KBM-7 (cell line): ENCODE measurements at regions not wholly inside any gene's neighbourhood (a gene's known extent, or its start where the extent isn't known, plus 50 kb on each side); places are given as distances from the start of the nearest gene placed in this dataset.

Experiments
- DNase-seq: peaks from one replicate; pipeline ENCODE4 v3.0.0-alpha.2; 2015
- in situ Hi-C: fragments of 300-500 bp; cut with MboI; formaldehyde crosslinking; loops from 2 replicates; pipeline ENCODE4 v1.14.3; 2020; ENCODE audit warnings: low sequenced_read_pairs, low pct_unique_long_range_greater_than_20kb, mixed read lengths

DNA sequence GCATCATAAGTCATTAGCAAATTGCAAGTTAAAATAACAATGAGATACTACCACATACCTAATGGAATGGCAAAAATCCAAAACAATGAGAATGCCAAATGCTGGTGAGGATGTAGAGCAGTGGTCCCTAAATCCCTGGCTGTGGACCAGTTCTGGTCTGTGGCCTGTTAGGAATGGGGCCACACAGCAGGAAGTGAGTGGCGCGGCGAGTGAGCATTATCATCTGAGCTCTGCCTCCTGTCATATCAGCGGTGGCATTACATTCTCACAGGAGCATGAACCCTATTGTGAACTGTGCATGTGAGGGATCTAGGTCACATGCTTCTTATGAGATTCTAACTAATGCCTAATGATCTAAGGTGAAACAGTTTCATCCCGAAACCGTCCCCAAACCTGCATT is 1694.4 kb downstream of the EFNB2 start:
- in situ Hi-C loops = no loop called here
- no peak for DNase-seq

DNA sequence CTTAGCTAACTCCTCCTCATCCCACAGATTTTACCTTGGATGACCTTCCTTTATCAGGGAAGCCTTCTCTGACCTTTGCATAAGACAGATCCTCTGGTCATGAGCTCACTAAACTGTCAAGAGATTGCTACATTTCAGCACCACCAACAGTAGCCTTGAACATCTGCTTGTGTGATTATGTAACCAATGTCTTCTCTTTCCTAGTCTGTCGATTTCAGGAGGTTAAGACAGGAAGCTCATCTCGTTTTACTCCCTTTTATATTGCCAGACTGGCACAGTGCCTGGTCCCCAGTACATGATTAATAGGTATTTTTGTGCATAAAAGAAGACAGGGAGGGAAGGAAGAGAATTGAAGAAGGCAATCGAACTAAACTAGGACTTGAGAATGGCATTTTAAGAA is 1697.7 kb downstream of the EFNB2 start:
- peak; percentile 3 for DNase-seq
- in situ Hi-C loops = no loop called here

DNA sequence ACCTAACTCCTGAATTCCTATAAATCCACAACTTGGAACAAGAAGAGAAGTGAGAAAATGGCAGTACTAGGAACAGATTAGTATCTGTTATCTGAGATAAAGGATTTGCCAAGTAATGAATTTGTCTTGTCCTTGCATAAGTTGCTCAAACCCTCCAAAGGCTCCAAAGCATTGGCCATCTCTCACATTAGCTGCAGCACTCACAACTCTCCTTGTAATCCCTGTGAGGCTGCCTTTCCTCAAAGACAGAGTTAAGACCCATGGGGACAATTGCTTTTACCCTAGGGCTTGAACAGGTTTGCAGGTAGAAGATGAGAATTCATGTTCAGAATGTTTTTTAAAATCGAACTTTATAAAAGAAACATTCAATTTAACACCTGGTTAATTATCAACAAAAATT is 1702.2 kb downstream of the EFNB2 start:
- in situ Hi-C loops = no loop called here
- DNase-seq = no peak

DNA sequence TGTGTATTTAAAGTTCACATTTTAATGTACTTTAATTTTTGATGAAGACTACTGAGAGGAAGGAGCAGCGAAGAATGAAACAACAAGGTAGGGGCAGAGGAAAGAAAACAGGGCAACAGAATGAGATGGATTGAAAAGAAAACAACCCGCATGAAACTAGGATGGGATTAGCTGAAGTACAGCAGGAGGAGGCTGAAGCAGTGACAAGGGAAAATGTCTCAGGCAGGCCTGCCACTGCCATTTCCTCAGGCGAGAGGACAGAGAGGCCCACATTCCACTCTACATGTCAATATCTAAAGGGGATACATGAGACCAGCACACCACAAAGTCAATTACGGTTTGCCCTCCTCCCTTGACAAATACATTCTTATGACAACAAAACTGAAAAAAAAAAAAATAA is 1703.2 kb downstream of the EFNB2 start:
- no peak for DNase-seq

DNA sequence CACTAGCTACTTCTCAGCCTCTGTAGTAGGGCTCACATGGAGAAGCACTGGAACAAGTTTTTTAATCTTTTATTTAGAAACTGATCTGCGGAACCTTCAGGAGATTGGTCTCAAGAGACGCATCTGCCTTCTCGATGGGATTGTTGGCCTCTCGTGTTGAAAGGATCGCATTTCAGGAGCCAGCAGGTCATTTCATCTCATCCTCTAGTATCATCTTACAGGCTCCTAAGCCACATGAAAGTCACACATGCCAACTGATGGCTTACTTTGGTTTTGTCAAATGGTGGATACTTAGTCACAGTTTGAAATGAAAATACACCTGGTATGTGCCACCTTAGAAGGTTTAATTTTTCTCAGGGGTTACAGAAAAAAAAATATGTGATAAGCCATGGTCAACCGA is 1703.6 kb downstream of the EFNB2 start:
- no peak for DNase-seq
- in situ Hi-C loops = no loop called here

More for the DNA sequence above, 1703.2 kb downstream of the EFNB2 start:
- in situ Hi-C loops = no loop called here

DNA sequence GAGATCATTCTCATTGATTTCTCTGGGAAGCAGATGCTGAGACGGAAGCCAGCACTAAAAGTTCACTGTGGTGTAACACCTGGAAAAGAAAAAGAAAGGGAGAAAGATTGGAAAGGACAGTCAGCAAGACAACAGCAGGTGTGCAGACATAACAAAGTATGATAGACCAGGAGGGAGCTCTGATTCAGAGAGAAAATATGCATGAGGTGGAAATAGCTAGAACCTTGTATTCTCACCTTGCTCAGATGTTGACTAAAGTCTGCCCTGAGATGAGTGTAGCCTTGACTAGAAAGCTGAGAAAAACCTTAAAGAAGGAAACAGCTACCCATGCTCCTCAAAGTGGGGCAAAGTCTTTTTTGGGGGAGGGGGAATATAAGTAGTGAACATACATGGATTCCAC is 1711.8 kb downstream of the EFNB2 start:
- in situ Hi-C loops = no loop called here

DNA sequence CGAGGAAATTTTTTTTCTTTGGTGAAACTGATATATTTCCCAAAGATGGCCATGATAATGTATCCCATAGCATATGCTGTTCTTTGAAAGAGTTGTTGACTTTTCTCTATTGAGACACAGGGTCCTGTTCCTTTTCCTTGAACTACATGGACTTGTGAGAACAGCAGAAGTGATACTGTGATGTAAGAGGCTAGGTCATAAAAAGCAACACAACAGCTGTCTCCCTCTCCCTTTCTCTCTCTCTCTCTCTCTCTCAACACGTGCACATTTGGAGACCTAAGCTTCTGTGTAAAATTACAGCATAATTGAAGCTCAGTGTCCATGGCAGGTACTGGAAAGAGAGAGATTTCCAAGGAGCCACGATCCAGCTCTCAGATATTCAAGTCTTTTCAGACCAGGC is 1712.4 kb downstream of the EFNB2 start:
- DNase-seq = no peak

More for the DNA sequence above, 1711.8 kb downstream of the EFNB2 start:
- no peak for DNase-seq

DNA sequence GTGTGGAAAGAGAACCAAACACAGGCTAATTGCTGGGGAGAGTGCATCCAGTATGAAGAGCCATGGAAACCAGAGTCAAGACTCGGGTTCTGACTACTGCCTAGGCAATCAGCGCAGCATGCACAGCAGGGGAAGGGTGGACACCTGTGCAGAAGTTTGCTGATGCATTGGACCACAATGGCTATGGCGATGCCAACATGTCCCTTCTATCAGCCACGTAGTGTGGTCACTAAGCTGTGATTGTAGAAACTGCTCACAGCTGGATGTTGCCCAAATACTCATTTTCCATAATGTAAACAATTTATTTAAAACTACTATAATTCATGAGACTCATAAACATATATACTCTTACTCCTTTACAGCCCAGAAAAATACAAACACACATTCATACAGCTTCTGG is 1718.2 kb downstream of the EFNB2 start:
- in situ Hi-C loops = no loop called here
- DNase-seq = no peak

More for the DNA sequence above, 1712.4 kb downstream of the EFNB2 start:
- in situ Hi-C loops = no loop called here

DNA sequence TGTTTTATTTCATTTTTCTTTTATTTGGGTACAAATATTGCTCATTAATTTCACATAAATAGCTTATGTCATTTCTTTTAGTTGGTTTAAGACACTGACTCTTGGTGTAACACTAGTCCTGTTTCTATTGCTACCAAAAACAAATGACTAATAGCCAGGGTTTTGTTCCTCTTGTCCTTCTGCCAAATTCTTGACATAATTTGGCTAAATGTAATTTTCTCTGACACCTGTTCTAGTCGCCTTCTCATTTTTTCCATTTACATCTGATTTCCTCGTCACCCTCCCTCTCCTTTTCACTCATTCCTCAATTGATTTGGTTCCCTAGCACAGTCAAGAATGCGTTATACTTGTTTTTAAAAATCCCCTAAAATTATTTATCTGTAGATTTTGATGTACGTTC is 1718.7 kb downstream of the EFNB2 start:
- no peak for DNase-seq

DNA sequence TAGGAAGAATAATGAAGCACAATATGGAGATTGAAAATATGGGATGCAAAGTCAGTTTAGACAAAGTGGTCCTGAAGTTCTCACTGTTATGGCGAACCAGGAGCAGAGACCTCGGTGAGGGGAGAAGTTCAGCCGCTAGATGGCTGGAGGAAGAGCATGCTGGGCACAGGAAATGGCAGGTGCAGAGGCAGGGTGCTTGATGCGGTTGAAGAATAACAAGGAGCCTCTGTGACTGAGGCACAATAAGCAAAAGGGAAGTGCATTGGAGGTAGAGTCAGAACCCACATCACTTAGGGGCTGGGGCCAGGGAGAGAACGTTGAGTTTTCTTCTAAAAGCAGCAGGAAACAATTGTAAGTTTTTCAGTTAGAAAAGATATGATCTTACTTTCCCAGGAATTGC is 1725.2 kb downstream of the EFNB2 start:
- in situ Hi-C loops = no loop called here
- DNase-seq = peak; percentile 6

More for the DNA sequence above, 1718.7 kb downstream of the EFNB2 start:
- in situ Hi-C loops = no loop called here

DNA sequence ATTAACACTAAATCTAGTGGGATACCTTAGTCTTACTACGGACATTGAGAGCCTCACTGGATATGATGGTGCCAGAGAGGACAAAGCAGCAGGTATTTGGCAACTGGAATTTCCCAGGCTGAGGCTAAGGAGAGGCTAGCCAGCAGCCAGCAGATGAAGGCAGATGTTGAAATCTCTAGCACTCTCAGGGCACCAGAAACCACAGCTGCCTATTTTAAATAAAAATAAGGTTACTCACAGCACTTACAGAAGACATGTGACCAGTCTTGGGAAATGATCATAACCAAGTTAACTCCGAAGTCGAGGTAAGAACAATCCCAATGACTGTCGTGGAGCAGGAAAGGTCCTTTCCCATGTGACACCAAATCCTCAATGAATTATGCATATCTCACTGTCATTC is 1726.0 kb downstream of the EFNB2 start:
- DNase-seq = no peak
- in situ Hi-C loops = no loop called here

DNA sequence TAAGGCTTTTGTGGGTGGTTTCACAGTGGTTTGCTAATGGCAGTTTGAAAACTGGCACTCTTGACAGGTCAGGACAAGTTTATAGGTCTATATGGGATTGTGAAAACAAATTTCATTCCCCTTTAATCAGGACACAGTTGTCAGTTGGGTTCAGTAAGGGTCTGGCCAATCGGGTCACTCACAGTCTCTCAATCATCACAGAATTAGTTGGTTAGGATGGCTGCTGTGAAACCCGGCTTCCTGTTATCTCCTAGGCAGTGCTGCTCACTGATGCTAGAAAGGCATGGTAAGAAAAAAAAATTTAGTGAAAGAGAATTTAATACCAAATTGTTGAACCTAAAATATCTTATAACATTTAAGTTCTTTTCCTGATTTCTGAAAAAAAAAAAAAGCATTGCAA is 1730.1 kb downstream of the EFNB2 start:
- in situ Hi-C loops = no loop called here
- no peak for DNase-seq

DNA sequence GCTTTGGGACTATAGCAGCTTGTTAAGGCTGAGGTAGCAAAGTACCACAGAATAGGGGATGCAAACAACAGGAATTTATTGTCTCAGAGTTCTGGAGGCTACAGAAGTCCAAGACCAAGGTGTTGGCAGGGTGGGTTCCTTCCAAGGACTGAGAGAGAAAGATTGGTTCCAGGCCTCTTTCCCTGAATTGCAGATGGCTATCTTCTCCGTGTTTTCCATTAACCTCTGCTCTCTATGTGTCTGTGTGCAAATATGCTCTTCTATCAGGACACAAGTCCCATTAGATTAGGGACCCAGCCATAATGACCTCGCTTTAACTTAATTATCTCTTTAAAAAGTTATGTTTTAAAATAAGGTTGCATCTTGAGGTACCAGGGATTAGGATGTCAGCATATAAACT is 1732.9 kb upstream of the SLC10A2 start:
- in situ Hi-C loops = no loop called here
- no peak for DNase-seq

DNA sequence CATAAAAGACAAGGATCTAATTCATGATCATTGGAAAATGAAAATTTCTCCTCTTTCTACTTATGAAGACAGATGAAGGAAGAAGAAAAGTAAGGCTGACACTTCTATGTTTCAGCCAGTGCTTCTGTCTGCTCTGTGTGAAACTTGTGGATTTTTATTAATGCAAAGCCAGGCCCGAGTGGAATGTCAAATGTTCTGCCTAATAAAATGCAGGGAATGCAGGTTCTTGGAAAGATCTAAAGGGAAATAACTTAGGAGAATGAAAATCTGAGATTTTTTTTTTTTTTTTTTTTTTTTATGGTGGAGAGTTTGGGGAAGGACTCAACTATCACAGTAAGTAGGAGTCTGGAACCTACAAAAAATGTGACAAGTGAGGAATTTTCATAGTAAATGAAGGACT is 1732.3 kb upstream of the SLC10A2 start:
- in situ Hi-C loops = no loop called here
- DNase-seq = no peak

DNA sequence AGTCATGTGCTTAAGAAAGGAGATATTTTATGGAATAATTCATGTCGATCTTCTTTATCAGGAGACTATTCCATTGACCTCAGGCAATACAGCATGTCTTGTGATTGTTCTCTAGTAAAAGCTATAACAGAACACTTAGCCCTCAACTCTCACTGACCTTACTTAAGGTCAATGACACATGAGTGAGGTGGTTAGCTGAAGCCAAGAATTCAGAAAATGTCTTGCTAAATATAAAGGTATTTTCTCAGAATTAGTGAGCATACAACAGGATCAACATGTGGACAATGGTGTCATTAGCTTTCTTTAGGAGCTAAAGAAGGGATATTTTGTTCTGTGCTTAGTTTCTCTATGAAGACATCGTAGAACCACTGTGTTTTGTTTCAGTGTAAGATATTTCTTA is 1730.4 kb upstream of the SLC10A2 start:
- in situ Hi-C loops = no loop called here
- no peak for DNase-seq

DNA sequence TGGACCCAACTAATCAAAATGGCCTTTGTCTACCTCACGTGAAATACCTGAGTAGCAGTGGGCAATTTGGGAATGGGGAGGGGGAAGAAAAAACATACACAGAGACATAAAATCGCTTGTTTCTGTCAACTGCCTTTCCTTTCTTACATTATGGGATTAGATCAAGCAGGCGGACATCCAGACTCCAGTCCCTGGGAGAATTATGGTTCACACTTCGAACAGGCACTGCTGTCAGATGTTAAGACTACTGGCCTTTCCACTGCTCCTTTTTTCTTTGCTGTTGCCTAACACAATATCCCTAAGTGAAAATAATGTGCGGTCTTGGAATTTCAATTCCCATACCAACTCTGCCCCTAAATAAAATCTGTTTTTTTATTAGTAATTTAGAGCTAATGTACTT is 1719.7 kb upstream of the SLC10A2 start:
- in situ Hi-C loops = no loop called here
- DNase-seq = no peak

DNA sequence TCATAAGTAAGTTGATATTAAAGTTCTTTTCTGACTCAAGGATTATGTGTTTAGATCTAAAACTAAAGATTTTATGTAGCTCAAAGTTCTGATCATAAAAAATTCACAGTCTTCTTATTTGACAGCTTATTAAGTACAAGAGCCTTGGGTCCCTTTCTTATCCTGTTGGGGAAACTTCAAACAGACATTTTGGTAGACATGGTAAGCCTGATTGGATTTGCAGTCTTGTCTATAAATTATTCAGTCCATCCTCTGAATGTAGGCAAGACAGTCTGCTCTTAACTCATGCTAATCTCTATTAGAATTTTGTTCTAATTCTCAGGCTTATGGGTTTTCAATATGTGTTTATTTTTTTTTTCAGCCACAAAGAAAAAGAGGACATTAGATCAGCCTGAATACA is 1718.7 kb upstream of the SLC10A2 start:
- DNase-seq = no peak
- in situ Hi-C loops = no loop called here

DNA sequence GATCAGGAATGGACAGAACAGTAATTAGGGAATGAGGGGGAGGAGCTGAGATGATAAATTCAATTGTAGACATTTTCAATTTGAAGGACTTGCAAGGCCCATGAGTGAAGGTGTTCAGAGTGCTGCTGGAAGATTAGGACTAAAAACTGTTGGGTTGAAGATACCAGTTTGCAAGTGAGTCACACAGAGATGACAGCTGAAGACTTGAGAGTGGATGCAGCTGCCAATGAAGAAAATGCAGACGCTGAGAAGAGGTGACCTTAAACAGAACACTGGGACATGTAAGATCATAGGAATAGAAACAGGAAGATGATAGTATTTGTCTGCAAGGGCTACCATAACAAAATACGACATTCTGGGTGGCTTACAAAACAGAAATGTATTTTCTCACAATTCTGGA is 1716.5 kb upstream of the SLC10A2 start:
- no peak for DNase-seq
- in situ Hi-C loops = no loop called here

DNA sequence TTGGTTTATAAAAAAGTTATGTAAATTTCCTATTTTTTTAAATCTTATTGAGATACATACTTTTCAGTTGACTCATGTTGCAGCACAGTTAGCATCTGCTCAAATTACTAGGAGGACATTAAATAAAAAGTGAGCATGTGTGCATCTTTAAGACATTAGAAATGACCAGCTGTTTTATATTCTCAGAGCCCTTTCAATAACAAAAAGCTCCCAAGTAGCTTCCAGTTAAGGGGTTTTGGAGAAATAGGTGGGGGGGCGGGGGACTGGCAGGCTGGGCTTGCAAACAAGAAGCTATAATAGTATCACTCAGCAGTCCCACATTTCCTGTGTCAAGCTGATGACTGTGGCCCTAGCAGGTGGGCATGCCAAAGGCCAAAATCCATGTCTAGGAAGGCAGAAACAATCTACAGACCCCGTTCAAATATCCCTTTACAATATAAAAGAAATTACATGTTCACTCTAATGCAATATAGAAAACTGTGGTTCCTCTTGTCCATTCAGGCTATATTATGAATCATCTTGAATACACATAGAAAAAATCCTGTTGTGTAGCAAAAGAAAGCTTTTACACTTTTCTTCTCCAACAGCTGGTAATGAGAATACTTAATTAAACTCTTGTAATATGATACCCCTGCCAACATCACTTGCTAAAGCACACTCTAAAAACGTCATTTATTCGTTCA is 1713.2 kb upstream of the SLC10A2 start:
- in situ Hi-C loops = no loop called here
- DNase-seq = no peak

DNA sequence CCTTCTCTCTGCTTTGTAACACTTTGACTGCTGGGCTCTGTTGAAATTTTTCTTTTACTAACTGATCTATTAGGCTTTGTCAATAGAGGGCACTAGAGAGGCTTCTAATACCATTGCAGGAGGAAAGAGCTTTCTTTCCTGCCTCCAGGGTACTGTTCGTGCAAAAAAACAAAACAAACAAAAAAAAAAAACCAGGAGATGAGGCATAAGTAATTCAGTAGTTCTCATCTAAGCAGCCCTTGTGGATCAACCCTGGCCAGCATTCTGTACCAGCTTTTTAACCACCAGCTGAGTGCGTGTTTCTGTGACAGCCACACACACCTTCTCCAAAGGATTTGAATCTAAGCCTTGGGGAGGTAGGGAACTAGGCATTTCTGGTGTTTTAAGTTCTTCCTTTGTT is 1707.6 kb upstream of the SLC10A2 start:
- in situ Hi-C loops = no loop called here
- DNase-seq = peak; percentile 55

DNA sequence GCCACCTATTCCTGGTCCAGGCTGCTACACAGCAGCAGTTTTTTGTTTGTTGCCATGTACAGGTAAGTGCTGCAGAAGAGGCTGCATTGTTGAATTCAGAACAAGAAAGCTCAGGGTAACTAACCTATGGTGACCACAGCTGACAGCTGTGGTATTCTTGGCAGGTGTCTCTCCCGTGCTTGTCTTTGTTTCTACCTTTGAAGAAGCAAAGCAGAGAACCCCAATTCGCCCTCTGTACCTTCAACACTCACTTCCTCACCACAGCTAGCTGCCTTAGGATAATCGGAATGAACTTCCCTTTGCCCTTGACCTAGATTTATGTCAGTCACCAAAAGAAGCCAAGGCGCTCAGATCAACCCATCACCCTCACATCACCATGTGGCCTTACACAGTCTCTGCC is 1703.3 kb upstream of the SLC10A2 start:
- no peak for DNase-seq
- in situ Hi-C loops = no loop called here

DNA sequence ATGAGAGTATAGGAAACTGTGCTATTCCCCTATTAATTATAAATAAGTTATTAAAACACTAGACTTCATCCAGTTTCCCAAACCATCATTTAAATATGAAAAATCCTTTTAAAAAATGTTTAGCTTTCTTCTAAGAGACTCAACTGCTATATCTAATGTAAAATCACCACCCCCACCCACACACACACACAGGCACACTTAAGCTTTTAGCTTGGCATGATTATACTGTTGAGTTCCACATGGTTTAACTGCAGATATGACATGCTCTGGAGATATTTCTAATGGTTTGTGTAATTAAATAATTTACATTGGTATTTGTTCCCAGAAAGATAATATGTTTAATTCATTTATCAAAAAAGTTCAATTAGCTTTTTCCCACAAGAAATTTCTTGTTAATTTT is 1700.1 kb upstream of the SLC10A2 start:
- no peak for DNase-seq
- in situ Hi-C loops = no loop called here
